Activated effector memory CD4-positive, alpha-beta T cell treated with Interleukin-2 at 50 U/mL for 16 hours (primary cell): ENCODE measurements at regions not wholly inside any gene's neighbourhood (a gene's known extent, or its start where the extent isn't known, plus 50 kb on each side); places are given as distances from the start of the nearest gene placed in this dataset.
"Not testable (repeated sequence)": the region's sequence is repeated elsewhere in the genome, so short reads cannot be mapped to it uniquely, and the experiment has no call there.

Experiments
- DNase-seq: peaks from one replicate; pipeline ENCODE4 v3.0.0-alpha.2; 2020

GRCh38 chr6:155628306-155628705 is 172.7 kb upstream of the NOX3 start:
- DNase-seq: no peak

DNA sequence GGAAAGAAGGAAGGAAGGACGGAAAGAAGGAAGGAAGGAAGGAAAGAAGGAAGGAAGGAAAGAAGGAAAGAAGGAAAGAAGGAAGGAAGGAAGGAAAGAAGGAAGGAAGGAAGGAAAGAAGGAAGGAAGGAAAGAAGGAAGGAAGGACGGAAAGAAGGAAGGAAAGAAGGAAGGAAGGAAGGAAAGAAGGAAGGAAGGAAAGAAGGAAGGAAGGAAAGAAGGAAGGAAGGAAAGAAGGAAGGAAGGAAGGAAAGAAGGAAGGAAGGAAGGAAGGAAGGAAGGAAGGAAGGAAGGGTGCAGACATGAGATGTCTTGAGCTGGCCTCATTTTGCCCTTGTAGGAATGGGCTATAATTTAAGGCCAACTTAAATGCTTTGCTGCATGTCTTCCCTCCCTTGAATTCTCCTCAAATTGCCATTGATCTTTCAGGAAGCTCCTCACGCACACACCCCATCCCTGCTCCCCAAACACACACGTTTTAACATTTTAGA is 172.1 kb upstream of the NOX3 start:
- DNase-seq: not testable (repeated sequence)

GRCh38 chr6:155623450-155624178 is 168.0 kb upstream of the NOX3 start:
- no peak for DNase-seq

DNA sequence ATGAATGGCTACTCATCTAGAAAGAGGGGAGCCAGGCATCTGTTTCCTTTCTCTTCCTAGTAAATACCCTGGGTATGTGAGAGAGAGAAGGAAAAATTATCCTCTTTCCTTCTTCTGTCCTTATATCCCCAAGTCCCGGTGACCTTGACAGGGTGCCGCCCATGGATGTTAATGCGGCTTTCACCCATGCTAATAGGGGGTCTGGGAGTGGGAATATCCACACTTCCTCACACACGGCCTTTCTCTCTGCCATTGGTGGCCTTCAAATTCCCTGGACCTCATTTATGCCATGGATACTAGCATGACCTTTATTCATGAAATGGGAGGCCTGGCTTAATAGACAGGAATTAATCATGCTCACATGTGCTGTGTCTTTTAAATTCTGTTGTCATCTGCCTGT is 159.0 kb upstream of the NOX3 start:
- DNase-seq: no peak

DNA sequence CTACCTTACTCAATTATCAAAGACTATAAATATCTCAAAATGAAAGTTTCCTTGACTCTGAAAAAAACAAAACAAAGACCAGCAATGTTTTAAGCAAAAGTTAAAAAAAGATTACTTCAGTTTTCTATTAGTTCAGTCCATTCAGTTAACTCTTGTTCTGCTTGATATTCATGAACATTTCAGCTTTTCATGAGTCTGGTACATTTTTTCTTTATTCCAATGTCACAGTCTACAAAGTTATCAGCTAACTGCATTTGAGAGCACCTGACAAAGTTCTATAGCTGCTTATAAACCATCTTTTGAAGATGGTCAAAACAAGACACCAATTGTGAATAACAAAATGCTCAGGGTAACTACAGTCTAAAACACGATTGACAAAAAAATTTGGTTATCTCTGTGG is 156.1 kb upstream of the NOX3 start:
- DNase-seq: no peak

GRCh38 chr6:155604991-155605390 is 149.4 kb upstream of the NOX3 start:
- DNase-seq: no peak

GRCh38 chr6:155599561-155599960 is 143.9 kb upstream of the NOX3 start:
- DNase-seq: no peak

GRCh38 chr6:155599160-155599559 is 143.5 kb upstream of the NOX3 start:
- DNase-seq: no peak

GRCh38 chr6:155595284-155595683 is 139.6 kb upstream of the NOX3 start:
- DNase-seq: no peak

DNA sequence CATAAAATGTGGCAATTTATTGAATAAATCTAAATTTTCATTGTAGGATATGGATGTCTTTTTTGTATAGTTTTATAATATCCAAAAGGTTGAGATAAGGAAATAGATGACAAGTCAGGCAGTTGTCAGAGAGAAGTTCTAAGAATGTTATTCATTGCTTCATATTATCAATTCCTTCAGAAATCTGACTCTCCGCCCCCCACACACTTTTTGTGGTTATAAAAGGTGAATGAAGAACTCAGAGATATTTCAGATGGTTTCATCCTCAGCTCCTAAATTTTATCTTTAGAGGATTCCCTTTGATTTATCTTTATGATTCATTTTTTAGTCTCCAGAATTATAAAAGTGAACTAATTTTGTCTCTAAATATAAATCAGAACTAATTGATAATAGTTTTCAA is 136.1 kb upstream of the NOX3 start:
- DNase-seq: no peak

DNA sequence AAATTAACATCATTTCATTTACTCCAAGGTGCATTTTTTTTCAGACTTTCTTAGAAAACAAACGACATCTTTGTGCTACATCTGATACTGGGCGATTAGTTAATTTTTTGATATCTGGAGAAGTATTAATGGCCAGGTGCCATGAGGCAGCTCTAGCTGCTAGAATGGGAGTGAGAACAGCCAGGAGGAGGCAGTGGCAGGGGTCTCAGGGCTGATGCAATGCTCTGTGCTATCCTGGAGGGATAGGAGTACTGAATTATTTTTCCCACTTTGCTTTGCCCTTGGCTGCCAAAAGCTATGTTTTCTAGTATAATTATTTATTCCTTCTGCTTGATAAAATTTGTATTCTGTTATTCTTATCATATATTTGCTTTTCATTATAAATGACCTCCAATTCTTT is 133.6 kb upstream of the NOX3 start:
- no peak for DNase-seq

GRCh38 chr6:155587817-155588216 is 132.2 kb upstream of the NOX3 start:
- DNase-seq: no peak

GRCh38 chr6:155586090-155586489 is 130.5 kb upstream of the NOX3 start:
- no peak for DNase-seq

DNA sequence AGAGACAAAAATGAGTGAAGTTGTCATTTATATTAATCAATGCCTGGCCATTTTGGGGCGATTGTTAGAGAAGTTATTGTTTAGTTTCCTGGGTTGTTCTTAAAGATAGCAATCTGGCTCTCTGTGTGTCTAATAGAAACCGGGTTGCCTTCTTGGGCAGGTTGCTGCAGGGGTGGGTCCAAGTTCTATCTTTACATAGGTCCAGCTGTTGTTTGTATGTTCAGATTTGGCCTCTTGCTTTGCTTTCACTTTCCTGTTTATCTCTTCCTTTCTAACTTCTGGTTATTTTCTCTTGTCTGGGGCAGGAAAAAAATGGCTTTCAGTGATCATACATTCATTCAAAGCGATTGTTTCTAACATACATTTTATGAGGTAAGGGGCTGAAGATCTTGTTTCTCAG is 128.4 kb upstream of the NOX3 start:
- no peak for DNase-seq

DNA sequence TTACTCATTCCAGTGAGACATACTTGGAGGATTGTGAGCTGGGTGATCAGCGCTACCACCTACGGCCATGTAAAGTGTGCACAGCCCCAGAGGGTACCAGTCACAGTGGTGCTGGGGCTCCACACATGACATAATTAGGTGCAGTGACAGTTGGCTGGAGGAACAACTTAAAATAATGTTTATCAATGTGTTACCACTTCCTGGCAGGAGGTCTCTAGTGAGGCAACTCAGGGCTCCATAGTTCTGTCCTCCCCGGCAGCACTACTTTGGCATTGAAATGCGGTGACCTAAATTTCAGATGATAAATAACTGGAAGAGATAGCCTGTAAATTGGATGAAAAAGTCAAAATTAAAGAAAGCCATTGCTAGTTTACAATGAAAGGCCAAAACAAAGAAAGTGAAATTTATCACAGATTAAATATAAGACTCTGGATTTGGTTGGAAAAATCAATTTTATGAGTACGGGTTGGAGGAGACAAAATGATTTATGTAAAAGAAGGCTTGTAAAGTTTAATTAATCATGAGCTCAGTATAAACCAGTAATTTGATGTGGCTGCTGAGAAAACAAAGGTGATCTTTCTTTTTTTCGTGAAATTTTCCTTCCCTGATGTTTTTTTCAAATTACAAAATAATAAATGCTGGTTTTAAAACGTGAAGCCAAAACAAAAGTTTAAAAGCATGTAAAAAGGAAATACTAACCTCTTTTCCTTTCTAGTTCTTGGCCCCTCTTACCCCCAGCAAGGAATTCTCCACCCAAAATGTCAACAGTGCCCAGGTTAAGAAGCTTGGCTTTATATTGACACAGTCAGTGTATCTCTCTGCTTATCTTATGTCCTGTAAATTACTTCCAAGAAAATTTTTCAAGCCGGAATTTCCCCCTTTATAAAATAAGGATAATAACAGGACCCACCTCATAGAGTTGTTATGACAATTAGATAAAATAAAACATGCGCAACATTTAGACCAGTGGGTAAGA is 126.7 kb upstream of the NOX3 start:
- no peak for DNase-seq

GRCh38 chr6:155580904-155581303 is 125.3 kb upstream of the NOX3 start:
- no peak for DNase-seq

DNA sequence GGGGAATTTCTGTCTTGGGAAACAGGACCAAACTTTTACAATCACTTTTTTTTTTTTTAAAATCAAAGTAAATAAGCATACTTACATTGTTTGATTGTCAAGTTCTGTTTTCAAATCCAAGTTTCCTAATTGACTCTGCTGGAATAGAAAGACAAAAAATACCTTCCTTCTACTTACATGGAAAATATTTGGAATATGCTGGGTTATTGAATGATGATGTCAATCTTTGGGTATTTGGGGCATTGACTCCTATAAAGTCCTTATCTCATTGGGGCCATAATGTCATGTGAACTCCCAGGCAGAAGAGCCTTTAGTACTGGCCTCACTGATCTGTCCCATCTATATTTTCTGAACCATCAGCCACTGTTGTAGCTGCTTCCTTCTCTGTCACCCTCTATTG is 122.6 kb upstream of the NOX3 start:
- DNase-seq: no peak

DNA sequence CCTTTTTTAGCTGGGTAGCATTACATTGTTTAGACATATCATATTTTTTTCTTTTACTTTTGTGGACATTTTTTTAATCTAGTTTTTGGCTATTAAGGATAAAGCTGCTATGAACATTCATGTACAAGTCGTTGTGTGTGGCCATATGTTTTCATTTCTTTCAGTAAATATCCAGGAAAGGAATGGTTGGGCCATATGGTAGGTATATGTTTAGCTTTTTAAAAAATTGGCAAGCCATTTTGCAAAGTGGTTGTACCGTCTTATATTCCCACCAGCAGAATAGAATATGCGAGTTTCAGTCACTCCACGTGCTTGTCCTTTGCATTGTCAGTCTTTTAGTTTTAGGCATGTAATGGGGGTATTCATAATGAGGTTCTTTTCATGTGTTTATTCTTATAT is 106.3 kb upstream of the NOX3 start:
- no peak for DNase-seq

- DNase-seq: no peak
These were observed 105.8 kb upstream of the NOX3 start for GRCh38 chr6:155561257-155561965.

DNA sequence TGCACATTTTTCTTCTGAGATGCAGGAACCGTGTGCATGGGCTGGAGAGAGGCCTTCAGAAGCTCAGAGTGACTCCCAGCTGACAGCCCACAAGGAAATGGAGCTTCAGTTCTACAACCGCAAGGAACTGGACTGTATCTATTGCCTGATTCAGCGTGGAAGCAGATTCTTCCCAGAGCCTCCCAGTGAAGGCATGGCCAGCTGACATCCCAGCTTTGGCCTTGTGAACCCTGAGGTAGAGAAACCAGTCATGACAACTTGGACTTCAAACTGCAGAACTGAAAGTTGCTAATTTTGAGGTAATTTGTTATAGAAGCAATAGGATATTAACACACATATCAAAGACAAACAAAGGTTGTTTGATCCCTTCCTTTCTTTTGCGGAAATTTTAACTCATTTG is 94.3 kb upstream of the NOX3 start:
- no peak for DNase-seq

DNA sequence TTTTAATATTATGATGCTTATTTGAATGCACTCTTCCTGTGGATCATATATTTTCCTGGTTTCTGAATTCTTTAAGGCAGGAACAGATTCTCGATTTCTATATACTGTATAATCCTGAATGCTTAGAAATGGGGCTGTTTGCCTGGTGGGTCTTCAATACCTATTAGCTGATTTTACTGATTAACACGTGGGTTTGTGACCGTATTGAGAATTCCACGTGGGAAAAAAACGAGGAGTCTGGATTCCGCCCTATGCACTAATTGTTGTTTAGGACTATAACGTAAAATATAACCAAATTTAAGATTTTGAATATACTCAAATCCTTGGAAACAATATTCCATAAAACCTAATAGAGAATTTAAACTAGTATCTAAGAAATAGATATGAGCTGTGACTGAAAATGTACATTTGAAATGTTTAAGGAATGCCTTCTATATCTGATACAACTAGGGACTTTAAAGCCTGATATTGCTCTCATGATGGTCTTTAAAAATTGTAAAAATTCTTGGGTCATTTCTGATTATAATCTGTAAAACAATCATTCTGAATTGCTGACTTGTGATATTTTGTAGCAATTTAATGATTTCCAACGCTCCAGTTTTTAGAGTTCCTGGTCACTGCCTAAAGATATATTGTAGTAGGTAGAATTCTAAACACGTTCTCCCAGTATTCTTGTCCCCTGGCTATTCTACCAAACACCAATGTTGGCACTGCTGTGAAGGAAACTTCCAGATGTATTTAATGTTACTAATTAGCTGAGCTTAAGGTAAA is 93.6 kb upstream of the NOX3 start:
- no peak for DNase-seq

- DNase-seq: no peak
These were observed 92.9 kb upstream of the NOX3 start for GRCh38 chr6:155548576-155548975.

GRCh38 chr6:155544677-155545076 is 89.0 kb upstream of the NOX3 start:
- DNase-seq: no peak
